Sciatic nerve (tissue), 2 donors: ENCODE measurements at regions not wholly inside any gene's neighbourhood (a gene's known extent, or its start where the extent isn't known, plus 50 kb on each side); places are given as distances from the start of the nearest gene placed in this dataset.

ENCODE experiments used
- ATAC-seq: fragments of 200-7000 bp; cut with Tn5 transposase; one replicate; pipeline ENCODE4 v1.9.1; 2020; ENCODE audit warnings: mild to moderate bottlenecking, moderate library complexity
- DNase-seq: peaks from one replicate; pipeline ENCODE4 v3.0.0-alpha.2; 2020; ENCODE audit warnings: low spot score
- intact Hi-C: fragments of 100-400 bp; cut with DNase I; formaldehyde crosslinking; loops from one replicate; pipeline ENCODE4 v1.14.2; 2022
- donor health status: DM: no; HTN: no; CAD: no.
- donor health status: DM: no; HTN: no; CAD: no.

GRCh38 chr15:39188314-39188713 lies 392.6 kb upstream of the THBS1 start:
- ATAC-seq (peak; percentile 49), DNase-seq (no peak)
- intact Hi-C loops, result no loop called here

DNA sequence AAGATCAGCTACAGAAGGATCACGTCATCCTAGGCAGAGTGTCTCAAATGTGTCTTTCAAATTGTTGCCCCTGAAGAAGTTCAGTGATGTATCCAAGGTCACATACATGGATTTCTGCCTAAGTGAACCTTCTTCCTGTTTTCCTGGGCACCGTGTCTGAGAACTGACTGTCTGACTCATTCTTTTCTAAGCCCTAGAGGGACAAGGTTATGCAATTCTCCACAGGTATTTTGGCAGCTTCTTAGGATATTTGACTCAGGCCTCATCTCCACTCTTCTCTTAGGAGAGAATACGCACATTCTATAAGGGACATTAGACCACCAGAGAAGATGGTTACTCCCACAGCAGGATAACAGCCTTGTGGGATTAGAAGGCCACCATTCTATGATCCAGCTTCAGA lies 391.9 kb upstream of the THBS1 start:
- no peak for DNase-seq
- intact Hi-C loops, result no loop called here

GRCh38 chr15:39191871-39192291 lies 389.0 kb upstream of the THBS1 start:
- intact Hi-C loops, result no loop called here
- DNase-seq (no peak), ATAC-seq (no peak)

More for the DNA sequence above, 391.9 kb upstream of the THBS1 start:
- peak; percentile 94 for ATAC-seq

GRCh38 chr15:39192351-39192750 lies 388.5 kb upstream of the THBS1 start:
- ATAC-seq (no peak), DNase-seq (no peak)
- intact Hi-C loops, result no loop called here

- DNase-seq, result no peak
- intact Hi-C loops, result no loop called here
- ATAC-seq, result no peak
Observed at GRCh38 chr15:39192979-39193560, 387.8 kb upstream of the THBS1 start.

DNA sequence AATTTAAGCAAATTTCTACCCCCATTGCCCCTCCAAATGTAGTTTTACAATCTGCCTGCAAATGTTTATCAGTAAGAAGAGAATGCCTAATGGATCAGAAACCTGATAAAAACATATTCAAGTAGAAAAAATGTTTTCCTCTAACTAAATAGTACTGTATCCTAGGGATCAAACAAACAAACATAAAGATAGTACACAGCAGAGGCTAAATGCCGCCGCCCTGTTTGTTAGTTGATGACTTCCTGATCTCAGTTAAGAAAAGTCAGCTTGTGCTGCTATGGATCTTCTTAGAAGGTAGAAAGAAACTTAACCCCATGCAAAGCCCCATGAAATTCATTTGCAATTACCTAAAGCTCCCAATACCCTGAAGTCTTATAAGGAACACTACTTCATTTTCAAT lies 387.3 kb upstream of the THBS1 start:
- no peak for DNase-seq
- ATAC-seq, result no peak
- intact Hi-C loops, result no loop called here

DNA sequence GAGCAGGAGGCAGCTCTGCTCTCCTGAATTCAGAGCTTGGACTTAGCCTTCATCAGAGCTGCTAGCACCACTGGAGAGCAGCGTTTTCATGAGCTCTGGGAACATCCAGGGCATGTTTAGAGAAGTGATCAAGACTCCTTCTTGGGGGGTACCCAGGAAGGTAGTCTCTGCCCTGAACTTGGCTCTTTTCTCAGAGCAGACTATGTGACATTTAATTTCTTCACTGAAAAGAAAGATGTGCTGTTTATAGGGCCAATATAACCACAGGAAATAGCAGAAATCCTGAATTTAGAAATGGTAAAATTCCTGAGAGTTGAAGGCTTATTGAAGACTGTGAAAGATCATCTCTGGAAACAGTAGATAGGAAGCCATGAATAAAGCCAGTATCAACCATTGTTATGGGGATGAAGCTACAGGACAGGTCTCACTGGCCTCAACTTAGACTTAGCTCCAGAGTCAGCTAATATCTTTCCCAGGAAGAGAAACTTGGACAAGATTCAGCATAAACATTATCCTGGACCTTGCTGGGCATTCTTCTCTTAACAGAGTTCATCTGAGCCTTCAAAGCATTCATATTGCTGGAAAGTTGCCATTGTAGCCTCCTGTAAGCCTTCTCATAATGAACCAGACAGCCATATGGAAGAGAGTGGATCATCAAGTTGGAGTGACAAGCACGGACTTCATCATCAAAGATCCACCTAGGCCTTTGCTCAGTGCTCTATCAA lies 386.6 kb upstream of the THBS1 start:
- no peak for DNase-seq
- intact Hi-C loops, result no loop called here
- no peak for ATAC-seq

- intact Hi-C loops, result no loop called here
- ATAC-seq (no peak), DNase-seq (no peak)
Observed at GRCh38 chr15:39195961-39196486, 384.9 kb upstream of the THBS1 start.

GRCh38 chr15:39198044-39199000 lies 382.6 kb upstream of the THBS1 start:
- ATAC-seq (peak; percentile 54), DNase-seq (no peak)
- intact Hi-C loops, result no loop called here

DNA sequence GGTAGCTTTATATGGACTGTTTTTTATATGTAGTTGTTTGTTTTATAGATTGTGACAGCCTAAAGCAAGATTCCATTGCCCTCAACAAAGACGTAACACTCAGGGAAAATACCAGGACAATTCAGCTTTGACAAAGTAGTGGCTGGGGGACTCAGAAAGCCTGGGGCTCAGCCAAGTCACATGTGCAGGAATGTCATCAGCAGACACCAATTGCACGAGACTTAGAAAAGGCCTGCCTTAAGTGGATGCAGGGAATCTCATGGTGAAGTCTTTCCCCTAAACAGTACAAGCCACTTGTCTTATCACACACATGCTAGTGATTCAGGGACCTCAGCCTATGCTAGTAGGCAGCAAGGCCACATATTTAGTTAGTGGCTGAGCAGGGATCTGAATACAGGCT lies 381.8 kb upstream of the THBS1 start:
- ATAC-seq (peak; percentile 64), DNase-seq (peak; percentile 62)
- intact Hi-C loops, result no loop called here

DNA sequence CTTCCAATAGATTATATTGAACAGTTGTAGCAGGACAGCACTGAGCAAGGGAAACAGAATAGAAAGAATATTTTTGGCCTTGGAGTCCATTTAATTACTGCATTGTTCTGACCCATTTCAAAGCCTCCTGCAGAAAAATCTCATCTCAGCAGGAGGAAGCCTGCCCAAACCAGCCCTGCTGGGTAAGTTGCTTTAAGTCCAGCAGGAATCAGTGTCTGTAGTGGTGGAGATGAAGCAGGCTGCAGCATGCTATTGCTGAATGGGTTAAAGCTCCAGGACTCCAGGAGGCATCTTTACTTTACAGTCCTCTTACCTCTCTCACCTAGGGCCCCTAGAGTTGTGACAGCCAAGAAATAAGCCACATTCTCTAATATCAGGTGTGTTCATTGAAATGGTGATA lies 380.3 kb upstream of the THBS1 start:
- ATAC-seq (no peak), DNase-seq (no peak)
- intact Hi-C loops, result no loop called here

DNA sequence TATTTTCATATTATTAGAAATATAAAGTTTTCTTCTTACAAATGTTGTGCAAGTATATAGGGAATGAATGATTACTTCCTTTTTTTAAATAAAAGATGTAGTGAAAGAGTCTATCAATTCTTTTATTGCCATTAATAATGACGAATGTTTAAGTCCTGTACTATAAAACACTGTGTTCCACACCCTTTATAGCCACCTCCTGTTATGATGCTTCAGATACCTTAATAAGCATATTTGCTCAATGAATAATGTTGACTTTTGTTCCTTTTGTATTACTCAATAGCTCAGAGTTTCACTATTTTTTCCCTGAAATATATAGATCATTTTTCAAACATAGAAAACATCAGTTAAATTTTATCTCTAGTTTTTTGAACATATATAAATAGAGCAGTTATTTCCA lies 378.2 kb upstream of the THBS1 start:
- no peak for DNase-seq
- intact Hi-C loops, result no loop called here
- ATAC-seq, result no peak

GRCh38 chr15:39204031-39204430 lies 376.8 kb upstream of the THBS1 start:
- DNase-seq (no peak), ATAC-seq (no peak)
- intact Hi-C loops, result no loop called here

GRCh38 chr15:39205081-39205480 lies 375.8 kb upstream of the THBS1 start:
- ATAC-seq (no peak), DNase-seq (no peak)
- intact Hi-C loops, result no loop called here

DNA sequence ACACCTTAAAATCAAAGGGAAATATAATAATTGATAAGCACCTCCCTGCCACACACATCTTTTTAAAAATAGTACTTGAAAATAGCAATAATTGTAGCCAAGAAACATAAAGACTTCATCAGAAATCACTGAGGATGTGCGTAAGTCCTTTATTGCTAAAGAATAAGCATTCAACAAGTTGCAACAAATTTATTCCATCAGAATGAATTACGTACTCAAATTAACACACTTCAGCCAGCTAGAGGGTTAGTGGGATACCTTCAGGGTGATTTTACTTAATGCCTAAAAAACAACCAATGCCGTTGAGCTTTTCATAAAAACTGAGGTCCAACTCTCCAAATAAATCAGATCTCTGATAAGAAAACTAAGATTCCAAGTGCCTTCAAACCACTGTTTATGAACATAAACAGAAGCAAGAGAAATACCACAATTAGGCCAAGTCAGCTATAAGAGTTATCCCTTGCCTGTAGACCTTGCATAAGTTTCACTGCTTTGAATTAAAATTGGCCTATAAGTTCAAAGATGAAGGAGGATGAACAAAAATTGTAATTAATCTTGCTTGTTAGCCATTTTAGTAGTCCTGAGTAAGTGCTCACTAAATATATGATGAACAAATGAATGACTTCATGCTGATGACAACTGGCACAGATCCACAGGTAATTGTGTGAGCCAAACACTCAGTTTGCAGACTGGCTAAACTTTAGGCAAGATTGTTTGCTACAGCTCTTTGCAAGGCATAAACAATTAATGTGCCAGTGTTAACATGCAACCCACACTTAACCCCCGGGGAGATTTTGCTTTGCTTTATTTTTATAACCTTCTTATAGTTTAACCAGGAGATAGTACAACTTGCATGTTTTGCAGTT lies 375.1 kb upstream of the THBS1 start:
- no peak for ATAC-seq
- intact Hi-C loops, result no loop called here
- no peak for DNase-seq

- intact Hi-C loops, result no loop called here
- no peak for ATAC-seq
- no peak for DNase-seq
Observed at GRCh38 chr15:39207532-39208115, 373.3 kb upstream of the THBS1 start.

GRCh38 chr15:39208187-39208586 lies 372.7 kb upstream of the THBS1 start:
- ATAC-seq (no peak), DNase-seq (no peak)
- intact Hi-C loops, result no loop called here

GRCh38 chr15:39209548-39210211 lies 371.2 kb upstream of the THBS1 start:
- intact Hi-C loops, result no loop called here
- DNase-seq (no peak), ATAC-seq (no peak)
